Pulmonary artery endothelial cell (primary cell): ENCODE measurements at regions not wholly inside any gene's neighbourhood (a gene's known extent, or its start where the extent isn't known, plus 50 kb on each side); places are given as distances from the start of the nearest gene placed in this dataset.

Experiments
- DNase-seq: peaks from one replicate; pipeline ENCODE4 v3.0.0-alpha.2; 2011; ENCODE audit warnings: low read depth, low spot score

GRCh38 chr3:117068301-117068700 lies 358.7 kb downstream of the TUSC7 start:
- no peak for DNase-seq

GRCh38 chr3:117074826-117075225 lies 365.2 kb downstream of the TUSC7 start:
- DNase-seq, result no peak

GRCh38 chr3:117079997-117080396 lies 370.4 kb downstream of the TUSC7 start:
- DNase-seq, result no peak

- no peak for DNase-seq
Measured at GRCh38 chr3:117080872-117081271, 371.3 kb downstream of the TUSC7 start.

- DNase-seq, result no peak
Measured at GRCh38 chr3:117084277-117084676, 374.7 kb downstream of the TUSC7 start.

GRCh38 chr3:117084739-117085270 lies 375.2 kb downstream of the TUSC7 start:
- DNase-seq, result no peak

- no peak for DNase-seq
Measured at GRCh38 chr3:117091676-117092075, 382.1 kb downstream of the TUSC7 start.

- no peak for DNase-seq
Measured at GRCh38 chr3:117096549-117096948, 387.0 kb downstream of the TUSC7 start.

- DNase-seq, result no peak
Measured at GRCh38 chr3:117097351-117097750, 387.8 kb downstream of the TUSC7 start.

GRCh38 chr3:117101697-117102096 lies 392.1 kb downstream of the TUSC7 start:
- DNase-seq, result no peak

- DNase-seq, result no peak
Measured at GRCh38 chr3:117102426-117102825, 392.8 kb downstream of the TUSC7 start.

- no peak for DNase-seq
Measured at GRCh38 chr3:117103675-117104074, 394.1 kb downstream of the TUSC7 start.

- no peak for DNase-seq
Measured at GRCh38 chr3:117104381-117104780, 394.8 kb downstream of the TUSC7 start.

GRCh38 chr3:117104792-117105191 lies 395.2 kb downstream of the TUSC7 start:
- DNase-seq, result no peak

GRCh38 chr3:117105686-117106085 lies 396.1 kb downstream of the TUSC7 start:
- DNase-seq, result no peak

- no peak for DNase-seq
Measured at GRCh38 chr3:117106396-117106795, 396.8 kb downstream of the TUSC7 start.

- DNase-seq, result no peak
Measured at GRCh38 chr3:117107946-117108345, 398.4 kb downstream of the TUSC7 start.

- DNase-seq, result no peak
Measured at GRCh38 chr3:117109178-117109577, 399.6 kb downstream of the TUSC7 start.

GRCh38 chr3:117114517-117115265 lies 405.1 kb downstream of the TUSC7 start:
- DNase-seq, result no peak

GRCh38 chr3:117117188-117117936 lies 407.8 kb downstream of the TUSC7 start:
- no peak for DNase-seq

- DNase-seq, result no peak
Measured at GRCh38 chr3:117118604-117119003, 409.0 kb downstream of the TUSC7 start.

- no peak for DNase-seq
Measured at GRCh38 chr3:117120014-117120413, 410.4 kb downstream of the TUSC7 start.

GRCh38 chr3:117122609-117123008 lies 413.0 kb downstream of the TUSC7 start:
- DNase-seq, result no peak
